Activated naive CD4-positive, alpha-beta T cell treated with anti-CD3 and anti-CD28 coated beads for 36 hours (primary cell): ENCODE measurements at regions not wholly inside any gene's neighbourhood (a gene's known extent, or its start where the extent isn't known, plus 50 kb on each side); places are given as distances from the start of the nearest gene placed in this dataset.
"Not testable (repeated sequence)": the region's sequence is repeated elsewhere in the genome, so short reads cannot be mapped to it uniquely, and the experiment has no call there.

ENCODE experiments used
- CTCF ChIA-PET: fragments of 350-600 bp; sonication (Branson Sonifier 250); formaldehyde crosslinking; loops from one replicate; lab custom pipeline; 2021; ENCODE audit warnings: antibody characterized with exemption; lab: Charles Lee
- DNase-seq: peaks from one replicate; pipeline ENCODE4 v3.0.0-alpha.2; 2020
- H3K27ac Mint-ChIP-seq: one replicate; pipeline ENCODE4 v1.8.0; 2021; ENCODE audit warnings: mild to moderate bottlenecking, mixed read lengths
- H3K27me3 Mint-ChIP-seq: one replicate; pipeline ENCODE4 v1.8.0; 2021; ENCODE audit warnings: low read depth, mixed read lengths
- H3K36me3 Mint-ChIP-seq: one replicate; pipeline ENCODE4 v1.8.0; 2021; ENCODE audit warnings: low read depth, mixed read lengths
- H3K4me1 Mint-ChIP-seq: one replicate; pipeline ENCODE4 v1.8.0; 2021; ENCODE audit warnings: low read depth, mixed read lengths
- H3K4me3 Mint-ChIP-seq: one replicate; pipeline ENCODE4 v1.8.0; 2021; ENCODE audit warnings: mild to moderate bottlenecking, moderate library complexity, mixed read lengths
- H3K9me3 Mint-ChIP-seq: one replicate; pipeline ENCODE4 v1.8.0; 2021; ENCODE audit warnings: mixed read lengths
- intact Hi-C: fragments of 100-400 bp; cut with micrococcal nuclease; formaldehyde crosslinking; loops from one replicate; pipeline ENCODE4 v1.15.1; 2023

DNA sequence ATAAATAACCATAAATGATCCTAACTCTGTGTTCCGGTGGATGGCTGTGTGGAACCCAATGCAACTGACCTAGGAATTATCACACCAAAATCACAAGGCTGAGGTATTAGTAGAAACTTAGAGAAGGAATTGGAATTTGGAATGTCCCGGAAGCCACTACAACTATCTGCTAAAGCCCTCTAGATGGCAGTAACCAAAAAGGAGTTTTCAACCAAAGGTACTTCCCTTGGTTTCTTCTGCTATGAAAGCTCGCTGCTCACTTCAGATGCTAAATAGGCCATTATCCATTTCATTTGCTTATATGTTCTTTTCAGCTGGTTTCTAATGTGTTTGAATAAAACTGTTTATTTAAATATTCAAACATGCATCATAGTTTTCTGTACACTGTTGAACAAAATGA is 1589.1 kb upstream of the SPRY2 start:
- DNase-seq = no peak
- Mint-ChIP-seq H3K27me3 (no peaks in the 10 kb centered on the region), H3K4me3 (no peak overlapping the region), H3K36me3 (no peaks in the 10 kb centered on the region), H3K9me3 (peaks cover 6% of the 10 kb centered on the region), H3K4me1 (no peaks in the 10 kb centered on the region), H3K27ac (no peak overlapping the region)
- CTCF ChIA-PET = no interaction called here
- intact Hi-C loops = no loop called here

DNA sequence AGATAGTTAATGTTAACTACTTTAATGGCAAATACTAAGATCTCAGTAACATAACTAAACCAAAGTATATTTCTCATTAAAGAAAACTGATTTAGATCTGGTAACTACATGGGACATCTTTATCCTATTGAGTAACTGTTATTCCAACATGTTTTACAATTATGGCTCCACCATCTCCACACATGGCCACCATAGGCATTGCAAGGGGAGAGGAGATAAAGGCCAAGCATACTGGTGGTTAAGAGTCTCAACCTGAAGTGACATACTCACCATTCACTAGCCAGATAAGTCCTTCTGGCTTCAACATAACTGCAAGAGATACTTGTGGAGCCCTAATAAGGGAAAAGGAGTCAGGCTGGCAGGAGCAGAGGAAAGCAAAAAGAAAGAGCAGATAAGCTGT is 1586.4 kb upstream of the SPRY2 start:
- intact Hi-C loops = no loop called here
- H3K27ac Mint-ChIP-seq = no peak overlapping the region
- CTCF ChIA-PET = no interaction called here
- no peaks in the 10 kb centered on the region for H3K4me1 Mint-ChIP-seq
- no peak overlapping the region for H3K4me3 Mint-ChIP-seq
- H3K36me3 Mint-ChIP-seq = no peaks in the 10 kb centered on the region
- no peak for DNase-seq
- H3K9me3 Mint-ChIP-seq = no peaks in the 10 kb centered on the region
- no peaks in the 10 kb centered on the region for H3K27me3 Mint-ChIP-seq

DNA sequence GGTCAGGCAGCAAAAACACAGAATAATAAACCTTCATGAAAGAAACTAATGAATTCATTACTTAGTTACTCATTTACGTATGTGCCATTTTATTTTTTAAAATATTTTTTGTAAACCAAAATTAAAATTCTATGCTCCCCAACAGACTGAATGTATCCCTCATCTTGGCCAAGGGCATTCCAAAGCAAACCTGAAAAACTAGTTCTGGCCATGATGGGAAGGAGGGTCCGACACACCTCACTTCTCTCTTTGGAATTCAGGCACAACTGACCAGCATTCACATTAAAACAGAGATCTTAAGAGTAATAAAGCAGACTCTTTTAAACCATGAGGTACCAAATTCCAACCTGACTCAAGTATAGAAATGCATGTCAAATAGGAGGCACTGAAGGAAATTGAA is 1576.9 kb upstream of the SPRY2 start:
- Mint-ChIP-seq H3K27ac (no peak overlapping the region), H3K4me1 (no peaks in the 10 kb centered on the region), H3K27me3 (no peaks in the 10 kb centered on the region), H3K36me3 (no peaks in the 10 kb centered on the region), H3K9me3 (peaks cover 10% of the 10 kb centered on the region), H3K4me3 (no peak overlapping the region)
- CTCF ChIA-PET = no interaction called here
- no peak for DNase-seq
- intact Hi-C loops = no loop called here

DNA sequence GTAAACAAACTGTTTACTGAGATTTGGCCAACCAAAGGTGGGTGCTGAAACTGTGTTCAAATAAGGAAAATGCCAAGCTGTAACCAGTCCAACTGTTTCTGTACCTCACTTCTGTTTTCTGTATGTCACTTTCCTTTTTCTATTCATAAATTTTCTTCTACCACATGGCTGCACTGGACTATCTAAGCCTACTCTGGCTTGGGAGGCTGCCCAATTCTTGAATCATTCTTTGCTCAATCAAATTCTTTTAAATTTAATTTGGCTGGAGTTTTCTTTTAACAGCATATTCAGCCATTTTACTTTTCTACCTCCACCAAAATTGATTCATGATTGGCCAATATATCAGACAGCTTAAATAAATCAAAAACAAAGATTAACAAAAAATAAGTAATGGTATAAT is 1575.5 kb upstream of the SPRY2 start:
- CTCF ChIA-PET = no interaction called here
- no peak overlapping the region for H3K4me3 Mint-ChIP-seq
- H3K36me3 Mint-ChIP-seq = no peaks in the 10 kb centered on the region
- H3K9me3 Mint-ChIP-seq = peaks cover 10% of the 10 kb centered on the region
- no peaks in the 10 kb centered on the region for H3K4me1 Mint-ChIP-seq
- intact Hi-C loops = no loop called here
- no peaks in the 10 kb centered on the region for H3K27me3 Mint-ChIP-seq
- no peak for DNase-seq
- H3K27ac Mint-ChIP-seq = no peak overlapping the region

DNA sequence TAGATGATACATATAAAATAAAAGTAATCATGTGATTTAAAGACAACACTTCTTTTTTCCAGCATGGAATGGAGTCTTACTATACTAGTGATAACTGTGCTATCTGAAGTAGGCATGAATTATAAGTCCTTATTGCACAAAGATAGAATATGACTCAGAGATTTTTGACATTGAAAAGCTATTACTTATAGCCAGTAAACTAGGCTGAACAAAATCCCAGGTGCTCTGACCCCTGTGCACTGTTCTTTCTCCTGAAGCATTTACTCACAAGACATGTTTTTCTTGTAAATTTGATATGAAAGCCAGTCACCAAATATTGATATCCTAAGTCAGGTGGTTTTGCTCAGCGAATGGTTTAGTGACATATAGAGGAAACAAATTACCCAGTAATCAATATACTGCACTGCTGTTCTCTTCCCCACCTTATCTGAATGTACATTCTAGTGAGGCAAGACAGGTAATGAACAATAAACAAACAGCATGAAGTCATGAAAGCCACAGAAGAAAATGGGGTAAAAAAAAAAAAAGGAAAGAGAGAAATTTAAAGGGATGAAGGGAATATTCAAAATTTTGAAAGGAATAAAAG is 1567.0 kb upstream of the SPRY2 start:
- no peak for DNase-seq
- CTCF ChIA-PET = no interaction called here
- Mint-ChIP-seq H3K4me1 (no peaks in the 10 kb centered on the region), H3K27me3 (no peaks in the 10 kb centered on the region), H3K4me3 (no peak overlapping the region), H3K27ac (no peak overlapping the region), H3K36me3 (no peaks in the 10 kb centered on the region), H3K9me3 (peaks cover 11% of the 10 kb centered on the region)
- intact Hi-C loops = no loop called here

DNA sequence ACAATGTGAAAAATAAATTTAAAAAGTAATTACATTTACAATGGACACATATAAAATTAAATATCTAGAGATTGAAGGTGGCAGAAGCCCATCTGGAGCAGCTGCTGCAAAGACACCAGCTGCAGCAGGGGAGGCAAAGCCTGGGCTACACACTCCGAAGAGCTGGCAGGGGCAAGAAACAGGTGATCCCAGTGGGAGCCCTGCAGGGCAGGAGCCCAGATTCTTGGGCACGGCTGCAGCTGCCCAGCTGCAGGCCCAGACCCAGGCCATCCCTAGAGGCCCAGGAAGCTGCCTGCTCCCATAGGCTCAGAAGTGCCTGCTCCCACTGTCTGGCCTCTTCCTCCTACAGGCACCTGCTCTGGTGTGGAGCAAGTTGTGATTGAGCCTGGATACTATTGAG is 1547.9 kb upstream of the SPRY2 start:
- no peaks in the 10 kb centered on the region for H3K36me3 Mint-ChIP-seq
- no peak for DNase-seq
- no peaks in the 10 kb centered on the region for H3K27me3 Mint-ChIP-seq
- H3K4me1 Mint-ChIP-seq = no peaks in the 10 kb centered on the region
- intact Hi-C loops = no loop called here
- H3K27ac Mint-ChIP-seq = no peak overlapping the region
- no peak overlapping the region for H3K4me3 Mint-ChIP-seq
- CTCF ChIA-PET = no interaction called here
- peaks cover 17% of the 10 kb centered on the region for H3K9me3 Mint-ChIP-seq

DNA sequence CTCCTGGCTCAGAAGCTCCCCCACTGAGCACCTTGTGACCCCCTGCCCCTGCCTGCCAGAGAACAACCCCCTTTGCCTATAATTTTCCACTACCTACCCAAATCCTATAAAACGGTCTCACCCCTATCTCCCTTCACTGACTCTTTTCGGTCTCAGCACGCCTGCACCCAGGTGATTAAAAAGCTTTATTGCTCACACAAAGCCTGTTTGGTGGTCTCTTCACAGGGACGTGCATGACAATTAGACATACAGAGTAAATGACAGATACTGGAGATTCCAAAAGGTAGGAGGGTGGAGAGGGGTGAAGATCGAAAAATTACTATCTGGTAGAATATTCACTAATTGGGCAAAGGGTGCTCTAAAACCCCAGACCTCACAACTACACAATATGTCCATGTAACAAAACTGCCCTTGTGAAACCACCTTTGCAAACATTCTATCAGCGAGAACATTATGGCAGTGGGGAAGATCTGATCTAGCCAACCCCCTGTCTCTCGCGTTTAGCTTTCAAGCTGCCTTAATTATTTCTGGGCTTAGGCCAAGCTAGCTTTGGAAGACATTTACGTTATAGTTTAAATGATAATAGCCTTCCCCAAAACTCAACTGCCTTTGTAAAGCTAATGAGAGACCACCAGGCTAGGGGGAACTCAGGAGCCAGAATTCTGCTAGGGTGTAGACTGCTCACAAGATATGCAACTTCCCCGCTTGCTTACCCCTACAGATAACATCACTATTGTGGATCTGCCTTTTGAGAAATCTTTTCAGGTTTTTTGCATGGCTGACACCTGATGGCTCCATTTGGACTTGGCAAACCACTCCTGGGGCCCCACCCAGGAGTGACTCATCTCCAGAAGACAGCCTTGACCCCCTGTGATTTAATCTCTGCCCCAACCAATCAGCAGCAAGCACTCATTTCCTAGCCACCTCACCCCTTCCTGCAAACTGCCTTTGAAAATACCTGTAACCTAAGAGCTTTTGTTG is 1534.0 kb upstream of the SPRY2 start:
- no peak for DNase-seq
- Mint-ChIP-seq H3K27ac (no peak overlapping the region), H3K36me3 (no peaks in the 10 kb centered on the region), H3K27me3 (no peaks in the 10 kb centered on the region), H3K9me3 (peaks cover 13% of the 10 kb centered on the region), H3K4me1 (no peaks in the 10 kb centered on the region), H3K4me3 (no peak overlapping the region)
- CTCF ChIA-PET = interaction anchor here (0.6 kb wide), 1 partner anchor 704 kb away, joined by 5 read pairs; no protein-coding TSS in a partner anchor
- intact Hi-C loops = no loop called here

DNA sequence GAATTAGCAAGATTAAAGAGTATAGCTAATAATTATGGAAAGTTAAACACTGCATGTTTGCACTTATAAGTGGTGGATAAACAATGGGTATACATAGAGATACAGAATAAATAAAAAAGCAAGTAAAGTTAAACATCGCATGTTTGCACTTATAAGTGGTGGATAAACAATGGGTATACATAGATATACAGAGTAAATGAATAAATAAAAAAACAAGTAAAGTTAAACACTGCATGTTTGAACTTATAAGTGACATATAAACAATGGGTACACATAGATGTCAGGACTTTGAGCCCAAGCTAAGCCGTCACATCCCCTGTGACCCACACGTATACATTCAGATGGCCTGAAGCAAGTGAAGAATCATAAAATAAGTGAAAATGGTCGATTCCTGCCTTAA is 1533.3 kb upstream of the SPRY2 start:
- Mint-ChIP-seq H3K27ac (no peak overlapping the region), H3K36me3 (no peaks in the 10 kb centered on the region), H3K4me3 (no peak overlapping the region), H3K9me3 (peaks cover 19% of the 10 kb centered on the region), H3K4me1 (no peaks in the 10 kb centered on the region), H3K27me3 (no peaks in the 10 kb centered on the region)
- DNase-seq = no peak
- intact Hi-C loops = no loop called here
- CTCF ChIA-PET = no interaction called here

DNA sequence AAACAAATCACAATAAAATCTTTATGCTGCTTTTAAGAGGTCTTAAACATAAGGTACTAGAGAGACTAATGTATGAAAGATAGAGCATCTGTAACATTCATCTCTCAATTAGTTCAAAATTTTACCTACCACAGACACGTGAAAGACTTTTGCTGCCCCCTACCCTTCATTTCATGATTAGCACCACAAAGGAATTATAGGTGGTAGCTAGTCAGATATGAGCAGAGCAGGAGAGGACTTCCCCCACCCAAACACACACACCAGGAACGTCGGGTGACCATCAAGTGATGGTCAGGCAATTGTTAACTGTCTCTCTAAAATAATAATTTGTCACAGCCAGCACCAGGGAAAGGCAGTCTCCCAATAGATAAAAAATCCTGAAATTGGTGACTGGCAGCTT is 1531.7 kb upstream of the SPRY2 start:
- H3K9me3 Mint-ChIP-seq = peaks cover 23% of the 10 kb centered on the region
- CTCF ChIA-PET = no interaction called here
- no peak for DNase-seq
- intact Hi-C loops = loop anchor here (2.0 kb wide), 1 partner anchor 702 kb away; no protein-coding TSS in a partner anchor
- no peak overlapping the region for H3K4me3 Mint-ChIP-seq
- no peak overlapping the region for H3K27ac Mint-ChIP-seq
- H3K36me3 Mint-ChIP-seq = no peaks in the 10 kb centered on the region
- no peaks in the 10 kb centered on the region for H3K27me3 Mint-ChIP-seq
- no peaks in the 10 kb centered on the region for H3K4me1 Mint-ChIP-seq

DNA sequence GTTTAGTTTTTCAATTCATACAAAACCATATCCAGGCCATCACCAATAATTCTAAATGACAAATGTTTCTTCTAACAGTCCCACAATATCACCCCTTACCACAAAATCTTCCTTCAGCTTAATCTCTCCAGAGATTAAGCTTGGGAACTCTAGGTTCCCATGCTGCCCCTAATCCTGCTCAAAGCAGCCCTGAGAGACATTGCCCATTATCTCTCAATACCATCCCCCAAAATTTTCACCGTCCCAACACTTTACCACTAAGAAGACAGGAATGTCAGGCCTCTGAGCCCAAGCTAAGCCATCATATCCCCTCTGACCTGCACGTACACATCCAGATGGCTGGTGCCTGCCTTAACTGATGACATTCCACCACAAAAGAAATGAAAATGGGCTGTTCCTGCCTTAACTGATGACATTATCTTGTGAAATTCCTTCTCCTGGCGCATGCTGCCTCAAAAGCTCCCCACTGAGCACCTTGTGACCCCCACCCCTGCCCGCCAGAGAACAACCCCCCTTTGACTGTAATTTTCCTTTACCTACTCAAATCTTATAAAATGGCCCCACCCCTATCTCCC is 1530.9 kb upstream of the SPRY2 start:
- H3K27me3 Mint-ChIP-seq, H3K27ac Mint-ChIP-seq, H3K4me3 Mint-ChIP-seq, CTCF ChIA-PET, DNase-seq, H3K36me3 Mint-ChIP-seq, H3K4me1 Mint-ChIP-seq: not testable (repeated sequence)
- intact Hi-C loops = loop anchor here (2.0 kb wide), 1 partner anchor 701 kb away; no protein-coding TSS in a partner anchor
- H3K9me3 Mint-ChIP-seq = peaks cover 26% of the 10 kb centered on the region

DNA sequence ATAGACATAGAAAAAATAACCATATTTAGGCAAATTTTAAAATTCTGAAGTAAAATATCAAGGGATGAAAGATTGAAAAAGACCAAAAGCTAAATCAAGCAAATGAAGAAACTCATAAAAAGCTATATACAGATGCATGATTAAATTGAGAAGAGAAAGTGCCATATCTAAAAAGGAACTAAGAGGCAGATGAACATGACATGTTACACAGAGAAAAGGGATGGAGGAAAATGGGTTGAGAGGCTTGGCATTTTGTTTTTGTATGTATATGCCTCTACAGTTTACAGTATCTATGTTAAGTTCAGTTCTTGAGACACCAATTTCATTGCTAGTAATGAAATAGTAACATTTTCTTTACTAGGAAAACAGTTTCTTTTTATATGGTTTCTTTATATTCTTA is 1507.4 kb upstream of the SPRY2 start:
- Mint-ChIP-seq H3K27ac (no peak overlapping the region), H3K27me3 (no peaks in the 10 kb centered on the region), H3K36me3 (no peaks in the 10 kb centered on the region), H3K9me3 (peaks cover 3% of the 10 kb centered on the region), H3K4me1 (no peaks in the 10 kb centered on the region), H3K4me3 (no peak overlapping the region)
- intact Hi-C loops = no loop called here
- CTCF ChIA-PET = no interaction called here
- no peak for DNase-seq

DNA sequence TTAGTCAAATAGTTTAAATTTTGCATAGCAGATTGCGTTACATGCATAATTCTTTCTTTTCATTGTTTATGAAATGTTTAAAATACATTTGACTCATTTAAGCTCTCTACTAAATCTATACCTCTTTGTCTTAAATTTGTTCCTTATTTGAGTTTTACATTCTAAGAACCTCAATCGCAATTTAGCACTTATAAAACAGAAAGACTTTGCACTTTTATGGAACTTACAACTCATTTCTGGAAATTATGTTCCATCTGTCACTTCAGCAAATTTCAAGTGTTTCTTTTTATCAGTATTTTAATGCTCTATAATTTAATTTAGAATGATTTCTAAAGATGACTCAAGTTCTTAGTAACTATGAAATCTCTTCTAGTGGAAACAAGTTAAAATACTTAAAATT is 1505.8 kb upstream of the SPRY2 start:
- Mint-ChIP-seq H3K4me3 (no peak overlapping the region), H3K27me3 (no peaks in the 10 kb centered on the region), H3K36me3 (no peaks in the 10 kb centered on the region), H3K9me3 (peaks cover 7% of the 10 kb centered on the region), H3K27ac (no peak overlapping the region), H3K4me1 (no peaks in the 10 kb centered on the region)
- CTCF ChIA-PET = no interaction called here
- no peak for DNase-seq
- intact Hi-C loops = no loop called here

DNA sequence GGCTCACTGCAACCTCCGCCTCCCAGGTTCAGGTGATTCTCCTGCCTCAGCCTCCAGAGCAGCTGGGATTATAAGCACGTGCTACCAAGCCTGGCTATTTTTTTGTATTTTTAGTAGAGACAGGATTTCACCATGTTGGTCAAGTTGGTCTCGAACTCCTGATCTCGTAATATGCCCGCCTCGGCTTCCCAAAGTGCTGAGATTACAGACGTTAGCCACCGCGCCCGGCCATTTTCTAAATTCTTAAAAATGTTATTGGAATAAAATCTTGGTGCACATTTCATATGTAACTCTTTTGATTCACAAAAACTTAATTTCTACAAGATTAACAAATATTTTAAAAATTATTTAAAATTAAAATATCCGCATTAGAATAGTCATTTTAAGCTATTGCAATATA is 1480.3 kb upstream of the SPRY2 start:
- intact Hi-C loops = no loop called here
- Mint-ChIP-seq H3K9me3 (peaks cover 12% of the 10 kb centered on the region), H3K4me1 (no peaks in the 10 kb centered on the region), H3K27ac (no peak overlapping the region), H3K36me3 (no peaks in the 10 kb centered on the region), H3K27me3 (no peaks in the 10 kb centered on the region), H3K4me3 (no peak overlapping the region)
- DNase-seq = no peak
- CTCF ChIA-PET = no interaction called here
